ENCODE measurements at regions not wholly inside any gene's neighbourhood (a gene's known extent, or its start where the extent isn't known, plus 50 kb on each side); places are given as distances from the start of the nearest gene placed in this dataset.

- DNase-seq (ENCODE audit: low spot score): no peak
These were observed 252.8 kb upstream of the GYPC start for GRCh38 chr2:126403039-126403628.

GRCh38 chr2:126406267-126406666 lies 249.7 kb upstream of the GYPC start:
- DNase-seq (ENCODE audit: low spot score): no peak

DNA sequence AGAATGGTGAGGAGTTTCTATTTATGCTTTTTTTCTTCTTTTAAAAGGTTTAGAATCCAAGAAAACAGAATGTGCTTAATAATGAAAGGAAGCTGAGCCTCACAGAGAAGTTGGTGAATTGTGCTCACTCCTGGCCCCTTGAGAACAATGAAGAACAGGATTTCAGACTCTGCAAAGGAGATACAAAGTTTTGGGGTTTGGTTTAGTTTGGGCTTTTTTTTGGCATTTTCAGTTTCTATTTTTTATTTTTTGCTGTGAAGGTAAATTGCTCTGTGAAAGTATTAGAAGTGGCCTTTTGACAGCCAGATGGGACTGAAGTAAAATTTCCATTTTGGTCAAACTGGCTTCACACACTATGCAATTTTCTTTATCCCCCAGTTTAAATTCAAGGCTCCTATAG lies 247.3 kb upstream of the GYPC start:
- no peak for DNase-seq (ENCODE audit: low spot score)

DNA sequence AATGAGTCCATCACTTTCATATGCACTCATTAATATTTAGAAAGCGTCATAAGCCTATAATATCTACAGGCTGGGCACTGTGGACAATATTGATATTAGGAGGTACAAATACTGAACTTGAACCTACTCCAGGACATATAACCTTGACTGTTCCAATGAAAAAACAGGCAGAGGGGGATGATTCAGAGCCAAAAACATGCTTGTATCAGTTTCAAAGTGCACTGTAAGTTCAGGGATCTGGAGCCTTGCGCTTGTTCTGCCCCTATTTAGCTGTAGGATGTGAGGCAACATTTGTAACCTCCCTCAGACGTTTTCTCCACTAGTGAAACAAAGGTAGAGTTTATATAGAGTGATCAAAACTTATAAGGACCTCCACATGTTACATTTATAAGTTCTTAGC lies 246.1 kb upstream of the GYPC start:
- DNase-seq (ENCODE audit: low spot score): no peak

DNA sequence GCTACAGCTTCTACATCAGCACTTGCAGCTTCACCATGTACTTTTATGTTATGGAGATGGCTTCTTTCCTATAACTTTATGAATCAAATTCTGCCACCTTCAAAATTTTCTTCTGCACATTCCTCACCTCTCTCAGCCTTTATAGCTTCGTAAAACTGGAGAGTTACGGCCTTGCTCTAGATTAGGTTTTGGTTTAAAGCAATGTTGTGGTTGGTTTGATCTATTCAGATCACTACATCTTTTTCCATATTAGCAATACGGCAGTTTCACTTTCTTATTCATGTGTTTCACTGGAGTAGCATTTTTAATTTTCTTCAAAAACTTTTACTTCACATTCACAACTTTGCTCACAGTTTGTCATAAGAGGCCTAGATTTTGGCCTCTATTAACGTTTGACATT lies 242.9 kb upstream of the GYPC start:
- DNase-seq (ENCODE audit: low spot score): no peak

DNA sequence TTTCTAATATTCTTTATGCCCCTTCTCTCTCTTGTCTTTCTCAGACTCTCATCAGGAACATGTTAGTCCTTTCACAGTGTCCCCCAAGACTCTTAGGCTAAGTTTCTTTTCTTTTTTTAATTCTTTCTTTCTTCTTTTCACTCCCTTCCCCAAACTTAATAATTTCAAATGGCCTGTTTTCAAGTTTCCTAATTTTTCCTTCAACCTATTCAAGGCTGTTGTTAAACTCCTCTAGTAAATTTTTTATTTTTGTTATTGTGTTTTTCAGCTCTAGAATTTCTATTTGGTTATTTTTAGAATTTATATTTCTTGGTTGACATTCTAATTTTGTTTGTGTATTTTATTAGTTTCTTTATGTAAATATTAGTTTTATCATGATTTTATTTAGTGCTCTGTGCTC lies 236.6 kb upstream of the GYPC start:
- no peak for DNase-seq (ENCODE audit: low spot score)

DNA sequence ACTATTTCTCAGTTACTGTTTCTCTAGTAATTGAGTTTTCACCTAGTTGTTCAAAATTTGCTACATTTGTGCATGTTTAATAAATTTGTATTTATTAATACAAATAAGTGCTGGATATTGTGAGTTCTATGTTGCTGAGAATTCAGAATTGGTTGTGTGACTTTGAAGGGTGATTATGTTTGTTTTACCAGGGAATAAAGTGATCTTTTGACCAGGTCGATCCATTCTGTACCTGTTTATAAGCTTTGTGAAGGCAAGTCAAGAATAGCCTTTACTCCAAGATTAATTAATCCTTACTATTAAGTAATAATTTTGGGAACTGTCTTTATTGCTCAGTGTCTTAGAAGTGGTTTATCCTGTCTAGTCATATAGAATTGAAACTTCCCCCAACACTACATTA lies 230.0 kb upstream of the GYPC start:
- no peak for DNase-seq (ENCODE audit: low spot score)

- DNase-seq (ENCODE audit: low spot score): no peak
These were observed 226.9 kb upstream of the GYPC start for GRCh38 chr2:126429103-126429502.

- no peak for DNase-seq (ENCODE audit: low spot score)
These were observed 224.8 kb upstream of the GYPC start for GRCh38 chr2:126431136-126431535.

DNA sequence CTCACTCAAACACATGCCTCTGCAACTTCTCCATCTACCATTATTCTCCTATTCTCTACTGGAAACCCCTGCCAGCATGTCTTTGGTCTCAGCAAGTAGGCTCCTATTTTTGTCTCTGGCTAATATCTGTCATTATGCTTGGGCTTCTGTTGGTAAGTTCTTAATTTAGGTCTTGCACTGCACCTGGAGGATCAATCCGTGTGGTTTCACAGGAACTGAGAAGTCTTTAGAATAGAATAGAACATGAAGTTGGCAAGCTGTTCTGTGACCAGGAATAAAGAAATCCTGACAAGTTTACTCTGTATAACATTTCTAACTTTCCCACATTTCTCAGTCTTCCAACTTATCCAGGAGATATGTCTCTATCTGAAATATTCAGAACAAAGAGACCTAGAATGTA lies 219.5 kb upstream of the GYPC start:
- DNase-seq (ENCODE audit: low spot score): no peak

GRCh38 chr2:126437016-126437415 lies 218.9 kb upstream of the GYPC start:
- DNase-seq (ENCODE audit: low spot score): no peak

GRCh38 chr2:126444512-126444911 lies 211.4 kb upstream of the GYPC start:
- DNase-seq (ENCODE audit: low spot score): no peak

DNA sequence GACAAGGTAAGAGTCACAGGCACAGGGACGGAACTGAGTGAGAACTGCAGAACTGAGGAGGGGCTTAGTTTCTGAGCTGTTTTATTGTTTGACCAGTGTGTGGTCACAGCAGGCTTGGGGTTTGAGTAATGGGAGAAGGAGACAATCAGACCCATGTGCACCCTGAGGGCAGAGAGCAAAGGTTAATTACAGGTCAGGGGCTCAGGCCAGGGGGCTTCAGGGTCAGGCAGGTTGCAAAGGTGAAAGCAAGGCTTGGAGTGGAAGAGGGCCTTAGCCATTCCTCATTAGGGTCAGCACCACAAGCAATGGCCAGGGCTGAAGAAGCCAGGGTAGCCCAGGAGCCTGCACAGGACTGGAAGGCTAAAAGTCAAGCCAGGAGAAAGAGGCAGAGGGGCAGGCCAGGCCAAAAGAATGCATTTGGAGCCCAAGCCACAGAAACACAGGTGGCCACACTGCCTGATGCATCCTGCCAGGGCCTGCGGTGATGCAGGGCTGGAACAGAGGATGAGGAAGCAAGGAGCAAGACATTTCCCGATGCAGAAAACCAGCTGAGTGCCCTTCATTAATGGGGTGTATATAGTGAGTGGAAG lies 209.8 kb upstream of the GYPC start:
- no peak for DNase-seq (ENCODE audit: low spot score)

DNA sequence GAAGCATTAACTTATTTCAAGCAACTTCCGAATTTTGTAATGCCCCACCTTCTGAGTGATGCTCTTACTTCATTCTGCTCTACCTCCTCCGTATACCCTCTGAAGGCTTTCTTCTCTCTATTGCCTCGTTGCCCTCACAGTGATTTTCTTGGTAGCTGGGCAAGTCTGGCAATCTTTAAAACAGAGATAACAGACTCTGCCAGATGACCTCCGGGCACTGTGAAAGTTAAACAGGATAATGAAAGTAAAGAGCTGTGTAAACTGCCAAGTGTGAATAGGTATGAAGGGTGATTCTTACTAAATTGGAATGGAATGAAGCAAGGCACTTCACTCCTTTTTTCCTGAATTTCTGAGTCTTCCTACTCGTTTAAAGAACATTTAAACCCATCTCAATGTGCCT lies 207.3 kb upstream of the GYPC start:
- no peak for DNase-seq (ENCODE audit: low spot score)

- no peak for DNase-seq (ENCODE audit: low spot score)
These were observed 206.3 kb upstream of the GYPC start for GRCh38 chr2:126449677-126450076.

- DNase-seq (ENCODE audit: low spot score): no peak
These were observed 191.9 kb upstream of the GYPC start for GRCh38 chr2:126463892-126464674.

- no peak for DNase-seq (ENCODE audit: low spot score)
These were observed 188.4 kb upstream of the GYPC start for GRCh38 chr2:126467367-126468054.

DNA sequence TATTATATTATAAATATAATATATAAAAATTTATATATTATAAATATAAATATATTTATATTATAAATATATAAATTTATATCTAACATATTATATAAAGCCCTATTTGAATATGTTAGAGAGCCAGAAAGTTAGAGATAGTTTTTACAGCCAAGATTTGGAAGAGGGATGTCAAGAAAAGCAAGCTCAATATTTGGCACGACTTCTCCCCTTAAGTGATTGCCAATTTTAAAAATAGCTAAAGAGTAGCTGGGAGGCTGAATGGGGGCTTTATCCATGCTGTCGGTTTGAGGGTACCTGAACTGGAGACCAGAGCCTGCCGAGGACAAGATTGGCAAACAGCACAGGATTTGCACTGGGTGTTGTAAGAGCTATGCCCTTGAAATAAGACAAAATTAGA lies 180.9 kb upstream of the GYPC start:
- DNase-seq (ENCODE audit: low spot score): no peak

GRCh38 chr2:126476691-126477090 lies 179.3 kb upstream of the GYPC start:
- DNase-seq (ENCODE audit: low spot score): no peak

- no peak for DNase-seq (ENCODE audit: low spot score)
These were observed 175.9 kb upstream of the GYPC start for GRCh38 chr2:126480033-126480432.

DNA sequence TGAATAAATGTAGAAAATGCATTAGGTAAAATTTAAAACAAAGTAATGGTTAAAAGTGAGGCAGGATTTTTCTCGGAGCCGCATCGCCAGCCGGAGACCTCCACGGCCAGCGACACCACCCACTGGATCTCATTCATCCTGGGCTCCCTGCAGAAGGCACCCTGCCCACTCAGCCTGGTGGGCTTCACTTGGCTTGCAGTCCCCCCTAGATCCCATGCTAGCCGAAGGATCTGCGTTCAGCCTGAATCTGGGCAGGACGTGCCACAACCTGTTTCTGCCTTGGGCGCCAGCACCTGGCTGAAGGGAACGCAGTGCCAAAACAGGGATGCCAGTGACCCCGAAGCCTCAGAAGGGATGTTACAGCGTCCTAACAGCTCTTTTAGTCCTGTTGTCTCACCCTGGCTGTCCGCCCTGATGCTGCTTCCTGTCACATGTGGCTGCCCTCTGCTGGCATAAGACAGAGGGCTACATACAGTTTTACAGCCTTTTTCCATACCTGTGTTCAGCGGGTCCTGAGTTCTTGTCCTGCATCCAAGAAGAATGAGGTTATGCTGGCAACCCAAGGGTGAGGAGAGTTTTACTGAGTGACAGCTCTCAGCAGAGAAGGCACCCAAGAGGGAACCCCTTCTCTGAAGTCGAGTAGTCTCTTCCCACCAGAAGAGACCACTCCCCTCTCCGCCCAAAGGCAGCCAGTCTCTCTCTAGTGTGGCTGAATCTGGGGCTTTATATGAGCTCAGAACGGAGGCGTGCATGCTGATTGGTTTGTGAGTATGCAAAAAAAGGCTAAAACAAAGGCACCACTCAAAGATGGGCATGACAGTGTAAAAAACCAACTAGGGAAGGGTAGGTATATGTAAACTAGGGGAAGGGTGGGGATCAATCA lies 173.1 kb upstream of the GYPC start:
- no peak for DNase-seq (ENCODE audit: low spot score)

DNA sequence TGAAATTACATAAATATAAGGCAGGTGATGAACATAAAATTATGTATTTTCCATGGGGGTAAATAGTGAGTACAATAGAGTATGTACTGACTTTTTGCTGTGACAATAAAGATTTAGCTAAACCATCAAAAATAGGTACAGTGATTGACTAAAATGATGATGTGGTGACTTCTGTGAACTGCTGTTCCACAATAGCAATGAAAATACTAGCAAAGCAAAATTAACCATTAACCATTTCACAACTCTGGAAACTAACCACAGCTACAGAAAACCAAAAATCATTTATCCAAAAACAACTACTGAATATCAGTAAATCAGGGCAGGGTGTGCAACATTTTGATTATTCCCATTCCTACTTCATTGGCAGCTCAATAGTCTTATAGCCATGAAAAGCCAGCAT lies 161.4 kb upstream of the GYPC start:
- no peak for DNase-seq (ENCODE audit: low spot score)

Measured in globus pallidus (tissue), 1 donor.